Dedifferentiated amniotic fluid mesenchymal stem cell (primary cell): ENCODE measurements at regions not wholly inside any gene's neighbourhood (a gene's known extent, or its start where the extent isn't known, plus 50 kb on each side); places are given as distances from the start of the nearest gene placed in this dataset.
A peak's percentile ranks its signal among the peaks of the same experiment; 100 is the strongest.

ENCODE experiments used
- DNase-seq: peaks from one replicate; pipeline ENCODE4 v3.0.0-alpha.2; 2016; ENCODE audit errors: extremely low spot score

DNA sequence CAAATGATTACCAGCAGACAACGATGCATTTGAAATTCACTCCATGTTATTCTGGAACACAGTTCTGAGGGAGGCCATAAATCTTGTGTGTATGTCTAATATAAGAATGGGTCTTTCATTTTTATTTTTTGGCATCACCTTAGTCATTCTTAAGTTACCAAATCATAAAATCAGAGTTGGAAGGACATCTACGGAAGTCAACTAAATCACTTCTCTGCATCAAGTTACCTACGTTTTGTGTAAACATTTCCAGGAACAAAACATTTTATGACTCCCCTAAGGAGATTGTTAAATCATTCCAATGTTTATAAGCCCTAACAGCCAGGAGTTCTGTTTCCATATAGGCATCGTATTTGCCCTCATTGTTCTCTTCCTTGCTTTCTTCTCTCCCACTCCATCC lies 378.2 kb downstream of the FAM170A start:
- DNase-seq = no peak

- no peak for DNase-seq
These were observed 383.1 kb downstream of the FAM170A start for GRCh38 chr5:120012431-120012830.

- DNase-seq = no peak
These were observed 385.2 kb downstream of the FAM170A start for GRCh38 chr5:120014535-120014934.

DNA sequence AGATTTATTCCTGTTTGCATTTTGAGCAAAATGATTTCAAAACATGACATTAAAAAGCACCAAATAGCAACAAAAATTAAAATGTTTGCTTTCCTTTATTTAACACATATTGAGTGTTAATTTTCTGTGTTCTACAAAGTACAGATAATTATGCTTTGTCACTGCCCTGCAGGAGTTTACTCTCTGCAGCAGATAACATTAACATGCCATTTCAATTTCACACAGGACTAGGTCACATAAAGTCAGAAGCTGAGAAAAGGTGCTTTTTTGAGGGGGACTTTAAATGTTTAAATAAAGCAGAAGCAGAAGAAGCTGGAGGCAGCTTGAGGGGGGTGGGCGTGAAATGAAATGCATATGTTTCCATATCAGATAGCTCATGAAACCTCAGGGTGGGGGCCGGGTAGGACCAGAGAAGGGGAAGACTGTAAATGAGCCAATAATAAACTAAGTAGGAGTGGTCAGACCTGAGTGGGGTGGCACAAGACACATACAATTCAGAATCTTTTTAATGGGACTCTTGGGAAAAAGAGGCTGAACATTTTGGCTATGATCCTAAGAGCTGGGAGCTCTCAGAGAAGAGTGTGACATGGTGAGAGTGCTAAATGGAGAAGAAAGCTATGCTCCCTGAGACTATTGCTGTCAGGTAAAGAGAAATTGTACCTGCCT lies 387.5 kb downstream of the FAM170A start:
- DNase-seq = no peak

GRCh38 chr5:120017513-120017912 lies 388.2 kb downstream of the FAM170A start:
- DNase-seq = no peak

DNA sequence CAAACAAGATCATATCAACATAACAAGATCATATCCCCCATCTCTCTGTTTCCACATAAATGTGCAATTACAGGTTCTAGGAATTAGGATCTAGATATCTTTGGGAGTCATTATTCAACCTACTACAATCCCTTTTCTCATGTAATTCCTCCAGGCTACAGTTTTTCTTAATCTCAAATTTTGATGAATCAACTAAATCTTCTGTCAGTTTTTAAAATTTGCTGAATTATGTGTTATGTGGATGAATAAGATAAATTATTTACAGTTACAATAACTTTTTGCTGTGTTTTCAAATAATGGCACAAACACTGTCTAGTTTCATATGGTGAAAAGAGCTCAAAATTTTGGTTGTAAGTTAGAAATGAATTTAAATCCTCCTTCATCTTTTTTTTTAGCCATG lies 405.8 kb downstream of the FAM170A start:
- DNase-seq = no peak

- no peak for DNase-seq
These were observed 406.6 kb downstream of the FAM170A start for GRCh38 chr5:120035815-120036577.

DNA sequence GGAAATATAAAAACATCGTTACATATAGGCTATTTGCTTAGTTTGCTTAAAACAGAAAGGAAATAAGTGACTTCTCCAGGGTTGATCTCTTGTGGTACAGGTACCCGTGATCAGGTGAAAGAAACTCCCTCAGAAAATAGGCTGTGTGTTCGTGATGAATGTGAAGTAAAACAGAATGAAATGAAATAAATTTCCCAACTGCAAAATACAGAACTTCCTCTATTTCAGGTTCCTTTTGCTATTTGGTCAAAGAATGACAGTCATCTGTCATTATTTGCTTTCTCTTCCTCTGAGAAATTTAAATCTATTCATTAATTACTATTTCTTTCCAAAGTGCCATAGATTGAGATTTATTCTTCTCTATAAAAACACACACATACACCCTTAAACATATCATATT lies 408.1 kb downstream of the FAM170A start:
- DNase-seq = no peak

DNA sequence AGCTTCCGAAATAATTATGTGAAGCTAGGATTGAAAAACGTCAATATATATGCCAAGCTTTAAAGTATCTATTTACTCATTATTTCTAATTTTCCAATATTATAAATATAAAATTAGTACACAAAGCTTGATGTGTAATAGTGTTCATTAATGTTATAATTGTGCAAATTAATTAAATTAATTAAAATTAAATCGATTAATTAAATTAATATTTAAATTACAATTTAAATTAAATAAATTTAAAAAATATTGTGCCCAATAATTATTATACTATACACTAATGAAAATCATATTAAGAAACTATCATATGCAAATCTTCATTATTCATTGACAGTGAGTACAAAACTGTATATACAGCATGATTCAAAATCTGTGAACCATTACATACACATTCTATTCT lies 409.8 kb downstream of the FAM170A start:
- no peak for DNase-seq

DNA sequence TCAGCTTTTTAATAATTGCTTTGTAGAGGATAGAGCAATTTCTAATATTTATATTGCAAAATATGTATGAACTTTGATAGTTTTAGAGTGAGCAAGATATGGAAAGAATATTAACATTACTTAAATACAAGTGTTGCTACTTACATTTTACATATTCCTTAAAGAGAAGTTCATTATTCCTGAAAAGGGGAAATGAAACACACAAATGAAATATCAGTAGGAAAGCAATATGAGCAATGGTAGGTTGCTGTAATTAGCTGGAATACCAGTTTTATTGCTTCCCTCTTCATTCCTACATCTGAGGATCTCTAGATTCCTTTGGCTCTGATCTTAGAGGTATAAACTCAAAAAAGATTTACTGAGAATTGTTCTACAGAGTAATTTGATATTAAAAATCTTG lies 414.1 kb downstream of the FAM170A start:
- DNase-seq = no peak

DNA sequence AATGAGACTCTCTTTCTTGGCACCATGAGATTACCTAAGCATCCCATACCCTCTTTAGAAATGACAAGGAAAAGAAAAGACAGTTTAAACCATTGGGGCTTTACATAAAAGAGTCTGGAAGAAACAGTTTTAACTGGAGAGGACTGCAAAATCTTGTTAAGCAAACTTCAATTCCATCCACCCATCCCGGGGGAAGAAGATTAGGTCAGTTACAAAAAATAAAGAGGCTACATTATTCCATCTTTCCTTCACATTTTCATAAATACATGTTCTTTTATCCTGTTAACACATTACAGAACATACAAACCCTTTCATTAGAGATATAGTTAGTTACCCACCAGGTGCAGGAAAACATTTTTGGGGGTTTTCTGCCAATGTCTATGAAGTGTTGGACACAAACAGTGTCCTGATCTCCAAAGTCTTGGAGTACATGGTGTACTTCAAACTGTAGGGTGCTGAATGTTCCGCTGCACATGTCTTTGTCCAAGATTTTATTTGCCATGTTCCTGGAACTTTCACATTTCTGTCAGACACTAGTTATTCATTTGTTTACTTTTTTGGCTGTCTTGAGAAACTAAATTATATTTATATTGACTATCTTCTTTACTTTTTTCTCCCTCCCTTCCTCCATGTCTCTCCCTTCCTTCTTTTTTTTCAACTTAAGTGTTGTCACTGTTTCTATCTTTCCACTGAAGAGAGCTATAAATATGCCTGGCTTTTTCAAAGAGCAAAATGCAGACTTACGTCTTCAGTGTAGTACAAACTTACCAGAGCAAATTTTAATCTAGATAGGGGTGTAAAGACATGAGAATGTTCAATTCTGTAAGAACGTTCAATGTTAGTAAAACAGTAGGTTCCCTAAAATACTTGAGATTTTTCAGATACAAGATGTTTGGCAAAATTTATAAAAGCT lies 410.9 kb upstream of the PRR16 start:
- DNase-seq = no peak

DNA sequence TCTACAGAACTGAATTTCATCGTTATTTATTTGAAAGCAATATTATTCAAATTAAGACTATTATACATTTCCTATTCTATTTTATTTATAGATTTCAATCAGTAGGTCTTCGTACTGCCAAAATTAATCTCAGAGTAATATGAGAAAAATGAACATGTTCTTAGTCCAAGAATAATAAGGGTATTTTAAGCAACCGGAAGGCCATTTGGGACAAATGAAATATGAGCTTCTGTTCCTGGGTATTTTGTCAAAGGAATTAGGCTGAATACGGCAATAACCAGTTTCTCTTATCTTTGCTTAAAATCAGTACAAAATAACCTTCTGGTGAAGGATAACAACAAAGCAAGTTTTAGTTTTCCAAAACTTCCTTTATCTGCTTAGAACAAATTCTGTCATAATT lies 410.3 kb upstream of the PRR16 start:
- no peak for DNase-seq

DNA sequence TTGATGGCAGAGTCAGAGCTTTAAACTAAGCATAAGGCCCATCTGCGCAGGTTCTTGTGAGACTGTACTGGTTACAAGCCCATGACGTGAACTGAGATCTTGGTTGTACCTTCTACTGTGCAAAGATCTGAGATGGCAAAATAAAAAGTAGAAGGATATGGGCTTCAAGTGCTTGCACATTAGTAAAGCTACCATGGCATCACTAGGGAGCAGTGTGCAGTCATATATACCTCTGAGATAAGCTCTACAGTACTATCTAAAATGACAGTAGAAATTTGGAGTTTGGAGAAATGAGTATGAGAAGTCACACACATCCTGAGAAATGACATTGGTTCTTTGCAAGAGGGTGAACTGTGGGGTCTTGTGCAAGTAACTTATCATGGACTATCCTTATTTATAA lies 408.2 kb upstream of the PRR16 start:
- peak; percentile 49 for DNase-seq

GRCh38 chr5:120062515-120062917 lies 401.6 kb upstream of the PRR16 start:
- DNase-seq = no peak

DNA sequence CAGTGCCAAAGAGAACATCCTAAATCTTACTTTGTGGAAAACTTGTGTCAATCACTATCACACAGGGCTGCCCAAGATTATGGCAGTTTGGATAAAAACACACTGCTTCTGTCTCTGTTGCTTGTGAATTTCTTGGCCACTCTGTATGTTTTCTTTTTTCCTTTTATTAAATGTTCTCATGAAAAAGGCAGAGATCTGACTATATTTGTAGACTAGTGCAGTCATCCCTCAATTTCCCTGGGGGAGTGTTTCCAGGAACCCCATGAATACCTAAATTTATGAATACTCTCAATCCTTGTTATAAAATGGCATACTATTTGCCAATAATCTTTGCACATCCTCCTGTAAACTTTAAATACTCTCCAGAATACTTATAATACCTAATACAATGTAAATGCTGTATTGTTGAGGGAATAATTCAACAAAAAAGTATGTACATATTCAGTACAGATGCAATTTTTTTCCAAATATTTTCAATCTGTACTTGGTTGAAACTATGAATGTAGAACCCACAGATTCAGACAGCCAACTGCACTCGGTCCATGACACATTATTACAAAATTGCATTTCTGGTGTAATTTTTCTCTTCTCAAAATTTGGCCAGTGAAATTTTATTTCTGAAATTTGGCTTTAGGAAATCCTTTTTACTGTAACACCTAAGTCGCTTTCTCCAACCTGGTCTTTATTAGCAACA lies 391.9 kb upstream of the PRR16 start:
- no peak for DNase-seq

GRCh38 chr5:120073722-120074121 lies 390.4 kb upstream of the PRR16 start:
- no peak for DNase-seq

DNA sequence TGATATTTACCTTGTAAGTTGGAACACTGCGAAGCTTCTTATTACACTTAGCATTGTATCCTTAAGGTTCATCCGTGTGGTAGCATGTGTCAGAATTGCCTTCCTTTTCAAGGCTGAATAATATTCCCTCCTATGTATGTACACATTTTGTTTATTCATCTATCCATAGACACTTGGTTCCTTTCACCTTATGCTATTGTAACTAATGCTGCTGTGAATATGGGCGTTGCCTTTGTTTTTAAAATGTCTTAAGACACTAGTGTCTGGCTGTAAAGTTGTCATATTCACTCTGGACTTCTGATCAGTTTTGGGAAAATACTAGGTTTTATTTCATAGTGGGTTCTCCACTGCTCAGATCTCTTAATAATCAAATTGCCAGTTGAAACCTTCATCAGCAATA lies 383.3 kb upstream of the PRR16 start:
- DNase-seq = no peak

DNA sequence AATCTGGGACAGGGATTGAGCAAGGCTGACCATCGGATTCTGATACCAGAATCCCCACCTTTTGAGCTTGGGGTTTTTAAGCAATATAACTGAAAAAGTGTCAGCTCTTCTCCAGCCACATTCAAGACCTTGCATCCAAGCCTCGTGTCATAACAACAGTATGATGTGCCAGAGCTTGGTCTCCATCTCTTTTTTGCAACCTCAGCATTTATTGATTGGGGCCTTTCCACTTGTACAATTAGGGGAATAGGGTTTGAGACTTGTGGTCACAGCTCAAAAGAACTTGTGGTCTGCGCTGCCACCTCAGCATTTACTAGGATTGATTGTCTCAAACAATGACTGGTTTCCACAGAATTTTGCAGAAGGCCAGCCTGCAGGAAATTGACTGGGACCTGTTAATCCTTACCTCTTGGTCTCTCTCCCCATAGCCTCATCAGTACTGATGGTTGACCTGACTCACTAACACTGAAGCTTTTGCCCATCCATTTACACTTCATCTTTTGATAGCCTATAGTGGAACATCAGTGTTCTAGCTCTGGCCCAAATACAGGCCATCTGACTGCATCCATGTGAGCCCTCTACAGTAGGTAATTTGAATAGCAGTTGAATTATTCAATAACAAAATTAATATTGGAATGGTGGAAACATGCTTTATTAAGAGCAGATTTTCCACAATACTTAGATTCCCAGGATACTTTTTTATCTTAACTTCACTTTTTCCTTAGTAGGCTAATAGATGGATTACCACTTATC lies 381.6 kb upstream of the PRR16 start:
- no peak for DNase-seq

GRCh38 chr5:120083851-120084542 lies 380.1 kb upstream of the PRR16 start:
- no peak for DNase-seq

GRCh38 chr5:120084543-120084870 lies 379.6 kb upstream of the PRR16 start:
- no peak for DNase-seq

GRCh38 chr5:120086081-120086480 lies 378.0 kb upstream of the PRR16 start:
- no peak for DNase-seq
